ENCODE measurements at regions not wholly inside any gene's neighbourhood (a gene's known extent, or its start where the extent isn't known, plus 50 kb on each side); places are given as distances from the start of the nearest gene placed in this dataset.

DNA sequence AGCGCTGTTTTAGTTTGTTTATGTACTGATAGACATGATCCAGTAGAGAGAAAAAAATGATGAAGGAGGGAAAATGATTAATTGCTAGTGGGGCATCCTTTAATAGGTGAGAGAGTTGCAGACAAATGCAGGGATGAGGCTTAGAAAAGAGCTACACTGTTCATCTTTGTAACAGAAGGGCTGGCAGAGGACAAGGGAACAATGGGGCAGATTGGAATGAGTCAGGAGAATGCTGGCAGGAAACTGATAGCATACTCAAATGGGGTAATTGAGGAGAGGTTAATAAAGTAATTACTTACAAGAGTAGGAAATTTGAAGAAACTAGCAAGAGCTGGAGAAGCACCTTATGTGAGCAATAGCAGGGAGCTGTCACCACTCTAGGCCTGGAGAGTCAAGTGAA is 170.9 kb downstream of the OXSM start:
- DNase-seq (ENCODE audit: low read depth in 6 of 9, low spot score in 9 of 9) = no peak
- Histone ChIP-seq H3K4me3 (ENCODE audit: low read length in 2 of 2) (no peak overlapping the region), H3K27ac (ENCODE audit: low read depth in 1 of 2, low read length in 1 of 2) (no peak overlapping the region), H3K4me1 (ENCODE audit: control insufficient read depth in 2 of 2, insufficient read depth in 2 of 2, low read length in 2 of 2) (no peaks in the 10 kb centered on the region), H3K9me3 (ENCODE audit: control insufficient read depth in 2 of 2, insufficient read depth in 1 of 2, low read length in 1 of 2) (no peaks in the 10 kb centered on the region), H3K36me3 (ENCODE audit: control insufficient read depth in 2 of 2, insufficient read depth in 2 of 2, low read length in 1 of 2) (no peaks in the 10 kb centered on the region), H3K27me3 (ENCODE audit: control insufficient read depth in 2 of 2, insufficient read depth in 1 of 2, low read length in 1 of 2) (no peaks in the 10 kb centered on the region)
- 100% methylated on average over 1 of the region's 1 CpG for WGBS

DNA sequence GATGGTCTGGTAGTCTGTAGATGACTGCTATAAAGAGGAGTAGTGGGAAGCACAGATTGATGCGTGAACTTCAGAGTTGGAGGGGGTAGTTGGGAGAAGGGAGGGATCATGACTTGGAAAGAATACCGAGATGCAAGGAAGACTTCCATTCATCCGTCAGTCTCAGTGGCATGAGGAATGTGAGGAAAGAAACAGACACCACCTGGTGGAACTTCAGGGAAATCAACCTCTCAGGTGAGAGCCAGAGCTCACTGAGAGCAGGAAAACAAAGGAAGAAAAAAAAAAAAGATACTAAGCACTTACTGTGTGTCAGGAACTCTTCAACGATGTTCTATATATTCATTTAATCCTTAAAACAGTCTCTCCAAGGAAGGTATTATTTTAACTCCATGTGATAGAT is 172.4 kb downstream of the OXSM start:
- Histone ChIP-seq H3K27ac (ENCODE audit: low read depth in 1 of 2, low read length in 1 of 2) (no peak overlapping the region), H3K27me3 (ENCODE audit: control insufficient read depth in 2 of 2, insufficient read depth in 1 of 2, low read length in 1 of 2) (no peaks in the 10 kb centered on the region), H3K9me3 (ENCODE audit: control insufficient read depth in 2 of 2, insufficient read depth in 1 of 2, low read length in 1 of 2) (no peaks in the 10 kb centered on the region), H3K4me1 (ENCODE audit: control insufficient read depth in 2 of 2, insufficient read depth in 2 of 2, low read length in 2 of 2) (no peaks in the 10 kb centered on the region), H3K36me3 (ENCODE audit: control insufficient read depth in 2 of 2, insufficient read depth in 2 of 2, low read length in 1 of 2) (no peaks in the 10 kb centered on the region), H3K4me3 (ENCODE audit: low read length in 2 of 2) (no peak overlapping the region)
- no peak for DNase-seq (ENCODE audit: low read depth in 6 of 9, low spot score in 9 of 9)
- WGBS = 89% methylated on average over 4 of the region's 4 CpGs

DNA sequence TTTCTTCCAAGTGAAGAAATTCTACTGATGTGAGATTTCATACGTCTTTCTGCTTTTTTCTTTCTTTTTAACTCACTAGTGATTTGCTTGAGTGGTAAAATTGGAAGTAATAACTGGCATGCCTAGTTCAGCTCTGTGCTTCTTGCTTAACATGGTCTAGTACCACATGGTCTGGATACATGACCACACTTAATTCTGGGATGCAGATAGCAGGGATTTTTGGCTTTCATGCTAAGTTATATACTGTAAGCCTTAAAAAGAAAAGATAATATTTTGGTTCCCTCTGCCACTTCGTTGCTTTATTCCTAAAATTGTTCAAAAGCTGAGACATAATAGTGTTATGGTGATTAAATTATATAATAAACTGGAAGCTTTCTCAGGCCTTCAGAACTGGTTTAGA is 174.3 kb downstream of the OXSM start:
- Histone ChIP-seq H3K4me3 (ENCODE audit: low read length in 2 of 2) (no peak overlapping the region), H3K36me3 (ENCODE audit: control insufficient read depth in 2 of 2, insufficient read depth in 2 of 2, low read length in 1 of 2) (no peaks in the 10 kb centered on the region), H3K4me1 (ENCODE audit: control insufficient read depth in 2 of 2, insufficient read depth in 2 of 2, low read length in 2 of 2) (no peaks in the 10 kb centered on the region), H3K27ac (ENCODE audit: low read depth in 1 of 2, low read length in 1 of 2) (no peak overlapping the region), H3K27me3 (ENCODE audit: control insufficient read depth in 2 of 2, insufficient read depth in 1 of 2, low read length in 1 of 2) (no peaks in the 10 kb centered on the region), H3K9me3 (ENCODE audit: control insufficient read depth in 2 of 2, insufficient read depth in 1 of 2, low read length in 1 of 2) (no peaks in the 10 kb centered on the region)
- 27% methylated on average over 2 of the region's 2 CpGs for WGBS
- DNase-seq (ENCODE audit: low read depth in 6 of 9, low spot score in 9 of 9) = no peak

DNA sequence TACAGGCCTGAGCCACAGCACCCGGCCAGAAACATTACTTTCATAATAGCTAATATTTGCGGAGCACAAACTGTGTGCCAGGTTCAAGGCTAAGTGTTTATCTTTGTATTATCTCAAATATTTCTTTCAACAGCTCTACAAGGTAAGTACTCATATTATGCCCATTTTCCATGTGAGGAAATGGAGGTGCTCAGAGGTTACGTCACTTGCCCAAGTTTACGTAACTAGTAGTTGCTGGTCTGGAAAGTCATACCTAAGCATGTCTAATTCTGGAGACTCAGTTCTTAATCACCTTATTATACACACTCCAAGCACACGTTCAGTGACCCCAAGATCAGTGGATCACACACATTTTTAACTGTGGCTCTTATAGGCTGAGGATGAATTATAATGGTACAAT is 177.5 kb downstream of the OXSM start:
- H3K4me1 ChIP-seq (ENCODE audit: control insufficient read depth in 2 of 2, insufficient read depth in 2 of 2, low read length in 2 of 2) = no peaks in the 10 kb centered on the region
- H3K36me3 ChIP-seq (ENCODE audit: control insufficient read depth in 2 of 2, insufficient read depth in 2 of 2, low read length in 1 of 2) = no peaks in the 10 kb centered on the region
- WGBS = 95% methylated on average over 5 of the region's 5 CpGs
- H3K27me3 ChIP-seq (ENCODE audit: control insufficient read depth in 2 of 2, insufficient read depth in 1 of 2, low read length in 1 of 2) = no peaks in the 10 kb centered on the region
- no peak overlapping the region for H3K4me3 ChIP-seq (ENCODE audit: low read length in 2 of 2)
- no peaks in the 10 kb centered on the region for H3K9me3 ChIP-seq (ENCODE audit: control insufficient read depth in 2 of 2, insufficient read depth in 1 of 2, low read length in 1 of 2)
- DNase-seq (ENCODE audit: low read depth in 6 of 9, low spot score in 9 of 9) = no peak
- no peak overlapping the region for H3K27ac ChIP-seq (ENCODE audit: low read depth in 1 of 2, low read length in 1 of 2)

DNA sequence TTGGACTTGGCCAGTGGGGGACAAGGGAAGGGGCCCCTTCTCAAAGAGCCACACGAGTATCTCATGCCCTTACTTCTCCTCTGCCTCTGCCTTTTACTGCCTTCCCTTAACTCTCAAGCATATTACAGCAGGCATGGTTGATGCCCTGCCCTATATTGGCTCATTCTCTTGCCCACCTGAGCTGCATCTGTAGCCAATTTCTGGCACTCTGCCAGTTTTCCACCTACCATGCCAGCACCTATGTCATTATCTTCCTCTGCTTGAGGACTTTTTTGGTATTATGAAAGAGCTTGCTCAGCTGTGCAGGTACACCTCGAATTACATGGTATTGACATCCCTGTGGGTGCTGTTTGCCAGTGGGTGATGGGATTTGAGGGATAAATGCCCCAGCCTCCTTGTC is 181.8 kb downstream of the OXSM start:
- H3K36me3 ChIP-seq (ENCODE audit: control insufficient read depth in 2 of 2, insufficient read depth in 2 of 2, low read length in 1 of 2) = no peaks in the 10 kb centered on the region
- DNase-seq (ENCODE audit: low read depth in 6 of 9, low spot score in 9 of 9) = no peak
- no peak overlapping the region for H3K4me3 ChIP-seq (ENCODE audit: low read length in 2 of 2)
- H3K27ac ChIP-seq (ENCODE audit: low read depth in 1 of 2, low read length in 1 of 2) = no peak overlapping the region
- H3K4me1 ChIP-seq (ENCODE audit: control insufficient read depth in 2 of 2, insufficient read depth in 2 of 2, low read length in 2 of 2) = no peaks in the 10 kb centered on the region
- WGBS = 75% methylated on average over 2 of the region's 2 CpGs
- no peaks in the 10 kb centered on the region for H3K27me3 ChIP-seq (ENCODE audit: control insufficient read depth in 2 of 2, insufficient read depth in 1 of 2, low read length in 1 of 2)
- no peaks in the 10 kb centered on the region for H3K9me3 ChIP-seq (ENCODE audit: control insufficient read depth in 2 of 2, insufficient read depth in 1 of 2, low read length in 1 of 2)

DNA sequence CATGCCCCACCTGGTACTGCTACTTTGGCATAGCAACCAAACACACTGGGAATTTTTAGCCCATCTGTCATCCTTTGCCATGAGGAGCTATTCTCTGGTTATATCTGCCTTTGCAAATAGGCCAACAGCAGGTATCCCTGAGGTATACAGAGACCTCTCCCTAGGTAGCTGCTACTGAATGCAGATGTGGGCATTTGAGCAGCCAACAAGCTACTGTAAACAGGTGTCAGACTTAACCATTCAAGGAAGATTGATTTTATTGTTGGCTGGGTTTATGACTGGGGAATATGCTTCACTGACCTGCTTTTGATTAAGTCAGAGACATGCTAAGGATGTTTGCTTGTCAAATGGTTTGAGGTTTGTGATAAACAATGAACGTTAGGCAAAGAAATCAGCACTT is 183.2 kb downstream of the OXSM start:
- H3K4me1 ChIP-seq (ENCODE audit: control insufficient read depth in 2 of 2, insufficient read depth in 2 of 2, low read length in 2 of 2) = no peaks in the 10 kb centered on the region
- no peaks in the 10 kb centered on the region for H3K36me3 ChIP-seq (ENCODE audit: control insufficient read depth in 2 of 2, insufficient read depth in 2 of 2, low read length in 1 of 2)
- DNase-seq (ENCODE audit: low read depth in 6 of 9, low spot score in 9 of 9) = no peak
- no peaks in the 10 kb centered on the region for H3K27me3 ChIP-seq (ENCODE audit: control insufficient read depth in 2 of 2, insufficient read depth in 1 of 2, low read length in 1 of 2)
- 92% methylated on average over 1 of the region's 1 CpG for WGBS
- H3K4me3 ChIP-seq (ENCODE audit: low read length in 2 of 2) = no peak overlapping the region
- H3K27ac ChIP-seq (ENCODE audit: low read depth in 1 of 2, low read length in 1 of 2) = no peak overlapping the region
- H3K9me3 ChIP-seq (ENCODE audit: control insufficient read depth in 2 of 2, insufficient read depth in 1 of 2, low read length in 1 of 2) = no peaks in the 10 kb centered on the region

DNA sequence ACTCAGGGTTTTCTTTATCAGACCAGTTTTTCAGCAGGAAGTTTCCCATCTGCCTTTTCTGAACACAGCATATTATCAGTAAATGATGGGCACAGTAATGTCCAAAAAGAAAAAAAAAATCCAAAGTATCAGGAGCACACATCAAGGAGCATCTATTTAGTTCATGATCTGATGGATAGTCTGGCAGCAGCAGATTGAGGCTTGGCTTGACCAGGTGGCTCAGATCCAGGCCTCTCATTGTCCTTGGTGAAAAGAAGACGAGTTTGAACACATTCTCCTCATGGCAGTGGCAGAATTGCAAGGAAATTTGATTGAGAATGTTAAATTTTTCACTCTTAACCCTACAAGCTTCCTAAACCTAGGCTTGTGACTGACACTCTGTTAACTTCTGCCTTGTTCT is 192.9 kb downstream of the OXSM start:
- no peaks in the 10 kb centered on the region for H3K36me3 ChIP-seq (ENCODE audit: control insufficient read depth in 2 of 2, insufficient read depth in 2 of 2, low read length in 1 of 2)
- 59% methylated on average over 1 of the region's 1 CpG for WGBS
- H3K9me3 ChIP-seq (ENCODE audit: control insufficient read depth in 2 of 2, insufficient read depth in 1 of 2, low read length in 1 of 2) = no peaks in the 10 kb centered on the region
- no peak overlapping the region for H3K4me3 ChIP-seq (ENCODE audit: low read length in 2 of 2)
- no peaks in the 10 kb centered on the region for H3K27me3 ChIP-seq (ENCODE audit: control insufficient read depth in 2 of 2, insufficient read depth in 1 of 2, low read length in 1 of 2)
- no peak overlapping the region for H3K27ac ChIP-seq (ENCODE audit: low read depth in 1 of 2, low read length in 1 of 2)
- DNase-seq (ENCODE audit: low read depth in 6 of 9, low spot score in 9 of 9) = no peak
- no peaks in the 10 kb centered on the region for H3K4me1 ChIP-seq (ENCODE audit: control insufficient read depth in 2 of 2, insufficient read depth in 2 of 2, low read length in 2 of 2)

DNA sequence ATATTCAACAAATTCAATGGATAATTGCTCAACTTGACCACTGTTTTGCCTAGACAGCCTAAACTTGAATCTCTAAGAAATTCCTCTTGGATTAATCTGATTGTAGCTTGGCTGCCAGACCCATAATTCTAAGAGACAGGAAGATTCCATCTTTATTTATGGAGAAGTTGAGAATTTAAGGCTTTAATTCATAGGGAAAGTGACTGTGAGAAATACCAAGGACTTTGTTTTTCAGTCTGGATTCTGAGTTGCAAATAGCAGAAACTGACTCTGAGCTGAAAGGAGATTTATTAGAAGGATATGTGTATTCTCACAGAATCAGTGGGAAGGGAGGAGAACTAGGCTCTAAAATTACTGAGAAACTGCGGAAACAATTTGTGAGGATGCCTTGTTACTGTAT is 195.7 kb downstream of the OXSM start:
- Histone ChIP-seq H3K4me1 (ENCODE audit: control insufficient read depth in 2 of 2, insufficient read depth in 2 of 2, low read length in 2 of 2) (no peaks in the 10 kb centered on the region), H3K9me3 (ENCODE audit: control insufficient read depth in 2 of 2, insufficient read depth in 1 of 2, low read length in 1 of 2) (no peaks in the 10 kb centered on the region), H3K27me3 (ENCODE audit: control insufficient read depth in 2 of 2, insufficient read depth in 1 of 2, low read length in 1 of 2) (no peaks in the 10 kb centered on the region), H3K36me3 (ENCODE audit: control insufficient read depth in 2 of 2, insufficient read depth in 2 of 2, low read length in 1 of 2) (no peaks in the 10 kb centered on the region), H3K27ac (ENCODE audit: low read depth in 1 of 2, low read length in 1 of 2) (no peak overlapping the region), H3K4me3 (ENCODE audit: low read length in 2 of 2) (no peak overlapping the region)
- no peak for DNase-seq (ENCODE audit: low read depth in 6 of 9, low spot score in 9 of 9)
- 96% methylated on average over 1 of the region's 1 CpG for WGBS

DNA sequence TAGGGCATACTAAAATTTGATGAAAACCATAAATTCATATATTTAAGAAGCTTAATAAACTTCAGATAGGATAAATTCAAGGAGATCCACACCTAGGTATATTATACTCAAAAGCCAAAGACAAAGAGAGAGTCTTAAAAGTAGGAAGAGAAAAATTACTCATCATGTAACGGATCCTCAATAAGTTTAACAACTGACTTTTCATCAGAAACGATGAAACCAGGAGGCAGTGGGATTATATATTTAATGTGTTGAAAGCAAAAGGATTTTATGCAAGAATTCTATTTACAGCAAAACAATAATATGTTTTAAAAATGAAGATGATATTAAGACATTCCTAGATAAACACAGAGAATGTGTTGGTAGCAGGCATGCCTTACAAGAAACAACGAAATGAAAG is 202.7 kb downstream of the OXSM start:
- Histone ChIP-seq H3K9me3 (ENCODE audit: control insufficient read depth in 2 of 2, insufficient read depth in 1 of 2, low read length in 1 of 2) (no peaks in the 10 kb centered on the region), H3K4me1 (ENCODE audit: control insufficient read depth in 2 of 2, insufficient read depth in 2 of 2, low read length in 2 of 2) (no peaks in the 10 kb centered on the region), H3K4me3 (ENCODE audit: low read length in 2 of 2) (no peak overlapping the region), H3K36me3 (ENCODE audit: control insufficient read depth in 2 of 2, insufficient read depth in 2 of 2, low read length in 1 of 2) (no peaks in the 10 kb centered on the region), H3K27me3 (ENCODE audit: control insufficient read depth in 2 of 2, insufficient read depth in 1 of 2, low read length in 1 of 2) (no peaks in the 10 kb centered on the region), H3K27ac (ENCODE audit: low read depth in 1 of 2, low read length in 1 of 2) (no peak overlapping the region)
- no peak for DNase-seq (ENCODE audit: low read depth in 6 of 9, low spot score in 9 of 9)
- WGBS = 95% methylated on average over 3 of the region's 3 CpGs

DNA sequence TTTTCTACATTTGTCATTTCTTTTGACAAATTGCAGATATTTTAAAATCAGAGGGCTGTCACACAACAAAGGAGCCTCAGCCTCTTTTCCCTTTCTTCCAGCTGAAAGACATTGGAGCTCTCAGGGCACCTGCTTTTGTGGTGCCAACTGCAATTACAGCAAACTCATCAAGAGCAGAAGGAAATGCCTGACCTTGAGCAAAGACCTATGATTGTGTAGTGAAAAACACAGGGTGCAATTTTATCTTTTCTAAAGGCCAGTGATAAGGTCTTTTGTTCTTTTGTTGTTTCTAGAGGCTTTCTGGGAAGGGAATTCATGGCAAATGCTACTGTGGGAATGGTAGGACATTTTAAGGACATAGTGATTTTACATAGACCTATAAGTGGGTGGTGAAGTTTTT is 214.3 kb downstream of the OXSM start:
- no peak overlapping the region for H3K4me3 ChIP-seq (ENCODE audit: low read length in 2 of 2)
- peaks cover 0 to under 1% of the 10 kb centered on the region in 2 donors for H3K9me3 ChIP-seq (ENCODE audit: control insufficient read depth in 2 of 2, insufficient read depth in 1 of 2, low read length in 1 of 2)
- no peak for DNase-seq (ENCODE audit: low read depth in 6 of 9, low spot score in 9 of 9)
- no peak overlapping the region for H3K27ac ChIP-seq (ENCODE audit: low read depth in 1 of 2, low read length in 1 of 2)
- H3K27me3 ChIP-seq (ENCODE audit: control insufficient read depth in 2 of 2, insufficient read depth in 1 of 2, low read length in 1 of 2) = no peaks in the 10 kb centered on the region
- no peaks in the 10 kb centered on the region for H3K36me3 ChIP-seq (ENCODE audit: control insufficient read depth in 2 of 2, insufficient read depth in 2 of 2, low read length in 1 of 2)
- no peaks in the 10 kb centered on the region for H3K4me1 ChIP-seq (ENCODE audit: control insufficient read depth in 2 of 2, insufficient read depth in 2 of 2, low read length in 2 of 2)

Measured in thymus (tissue), 11 donors.